HG03060 (cell line): ENCODE measurements at regions not wholly inside any gene's neighbourhood (a gene's known extent, or its start where the extent isn't known, plus 50 kb on each side); places are given as distances from the start of the nearest gene placed in this dataset.
"Not testable (repeated sequence)": the region's sequence is repeated elsewhere in the genome, so short reads cannot be mapped to it uniquely, and the experiment has no call there.

Source experiments
- ATAC-seq: cut with Tn5 transposase; IDR thresholded peaks from one replicate; pipeline ENCODE4 v1.9.1; 2021; ENCODE audit warnings: low read depth, moderate number of reproducible peaks; ENCODE audit not compliant: unreplicated experiment

- no peak for ATAC-seq
Measured at GRCh38 chr10:80697926-80698325, 160.2 kb downstream of the SH2D4B start.

GRCh38 chr10:80699602-80700039 lies 161.9 kb downstream of the SH2D4B start:
- ATAC-seq, result peak; percentile 66

GRCh38 chr10:80700252-80700651 lies 162.6 kb downstream of the SH2D4B start:
- ATAC-seq, result no peak

GRCh38 chr10:80700760-80701444 lies 163.2 kb downstream of the SH2D4B start:
- no peak for ATAC-seq

GRCh38 chr10:80701706-80702105 lies 164.0 kb downstream of the SH2D4B start:
- ATAC-seq, result no peak

GRCh38 chr10:80702143-80702542 lies 164.4 kb downstream of the SH2D4B start:
- ATAC-seq, result no peak

GRCh38 chr10:80705899-80706298 lies 168.2 kb downstream of the SH2D4B start:
- ATAC-seq, result no peak

- ATAC-seq, result no peak
Measured at GRCh38 chr10:80708185-80708584, 170.5 kb downstream of the SH2D4B start.

- no peak for ATAC-seq
Measured at GRCh38 chr10:80708808-80709207, 171.1 kb downstream of the SH2D4B start.

GRCh38 chr10:80709866-80710265 lies 172.2 kb downstream of the SH2D4B start:
- ATAC-seq, result no peak

GRCh38 chr10:80713398-80713928 lies 175.8 kb downstream of the SH2D4B start:
- no peak for ATAC-seq

- ATAC-seq, result no peak
Measured at GRCh38 chr10:80714566-80714965, 176.9 kb downstream of the SH2D4B start.

GRCh38 chr10:80718024-80718423 lies 180.3 kb downstream of the SH2D4B start:
- ATAC-seq, result no peak

GRCh38 chr10:80719935-80720334 lies 182.2 kb downstream of the SH2D4B start:
- no peak for ATAC-seq

- no peak for ATAC-seq
Measured at GRCh38 chr10:80720549-80720948, 182.8 kb downstream of the SH2D4B start.

- not testable (repeated sequence) for ATAC-seq
Measured at GRCh38 chr10:80728354-80728753, 190.7 kb downstream of the SH2D4B start.

- no peak for ATAC-seq
Measured at GRCh38 chr10:80729896-80730295, 192.2 kb downstream of the SH2D4B start.

- ATAC-seq, result no peak
Measured at GRCh38 chr10:80730522-80730921, 192.8 kb downstream of the SH2D4B start.

GRCh38 chr10:80734589-80734988 lies 196.9 kb downstream of the SH2D4B start:
- ATAC-seq, result no peak

GRCh38 chr10:80737209-80737608 lies 199.5 kb downstream of the SH2D4B start:
- no peak for ATAC-seq

- no peak for ATAC-seq
Measured at GRCh38 chr10:80739328-80739727, 201.6 kb downstream of the SH2D4B start.

- ATAC-seq, result no peak
Measured at GRCh38 chr10:80739963-80740715, 202.4 kb downstream of the SH2D4B start.
